Glutamatergic neuron (in vitro differentiated cells): ENCODE measurements at regions not wholly inside any gene's neighbourhood (a gene's known extent, or its start where the extent isn't known, plus 50 kb on each side); places are given as distances from the start of the nearest gene placed in this dataset.

Experiments used
- DNase-seq: peaks from one replicate; pipeline ENCODE4 v3.0.0; 2022
- H3K27ac Mint-ChIP-seq: one replicate; pipeline ENCODE4 v1.8.0; 2020; ENCODE audit warnings: mild to moderate bottlenecking, mixed read lengths, inconsistent platforms; ENCODE audit not compliant: unreplicated experiment
- H3K27me3 Mint-ChIP-seq: one replicate; pipeline ENCODE4 v1.8.0; 2020; ENCODE audit warnings: mild to moderate bottlenecking, moderate library complexity, mixed read lengths, inconsistent platforms; ENCODE audit not compliant: unreplicated experiment
- H3K36me3 Mint-ChIP-seq: one replicate; pipeline ENCODE4 v1.8.0; 2020; ENCODE audit warnings: mild to moderate bottlenecking, mixed read lengths, inconsistent platforms; ENCODE audit not compliant: unreplicated experiment
- H3K4me1 Mint-ChIP-seq: one replicate; pipeline ENCODE4 v1.8.0; 2020; ENCODE audit warnings: mild to moderate bottlenecking, low read depth, mixed read lengths, inconsistent platforms; ENCODE audit not compliant: unreplicated experiment
- H3K4me3 Mint-ChIP-seq: one replicate; pipeline ENCODE4 v1.8.0; 2020; ENCODE audit warnings: mild to moderate bottlenecking, mixed read lengths, inconsistent platforms; ENCODE audit not compliant: unreplicated experiment
- H3K9me3 Mint-ChIP-seq: one replicate; pipeline ENCODE4 v1.8.0; 2020; ENCODE audit warnings: mild to moderate bottlenecking, moderate library complexity, mixed read lengths, inconsistent platforms; ENCODE audit not compliant: unreplicated experiment
- CTCF ChIP-seq: fragments of 200-600 bp; sonication (generic); IDR thresholded peaks from one replicate; pipeline ENCODE4 v1.5.0; 2021; ENCODE audit not compliant: partially characterized antibody, unreplicated experiment

DNA sequence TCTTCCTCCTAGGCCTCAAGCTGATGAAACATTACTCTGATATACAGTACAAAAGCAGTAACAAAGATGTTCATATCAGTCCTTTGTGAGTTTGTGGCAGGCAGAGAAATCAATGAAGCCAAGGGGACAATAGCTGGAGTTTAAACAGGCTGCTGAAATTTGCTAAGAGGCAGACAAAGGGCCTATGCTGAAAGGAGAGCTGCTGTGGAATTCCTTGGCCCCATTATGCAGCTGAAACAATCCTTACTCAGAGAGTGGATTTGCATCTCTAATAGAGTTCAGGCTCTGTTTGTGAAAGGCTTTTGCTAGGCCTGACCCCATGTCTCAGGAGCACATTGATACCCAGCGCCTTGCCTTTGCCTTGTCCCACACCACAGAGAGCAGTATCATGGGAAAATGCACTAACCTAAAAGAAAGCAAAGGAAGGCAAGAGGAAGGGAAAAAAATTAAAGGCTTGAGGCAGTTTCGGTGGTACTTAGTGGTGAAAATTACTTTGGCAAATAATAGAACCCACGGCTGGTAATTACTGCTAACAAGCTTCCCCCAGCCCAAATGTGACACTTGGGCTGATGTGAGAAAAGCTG is 195.0 kb upstream of the EPHA3 start:
- peak; percentile 7 for DNase-seq
- no peaks in the 10 kb centered on the region for H3K27me3 Mint-ChIP-seq
- H3K4me3 Mint-ChIP-seq: no peak overlapping the region
- no peaks in the 10 kb centered on the region for H3K9me3 Mint-ChIP-seq
- H3K36me3 Mint-ChIP-seq: no peaks in the 10 kb centered on the region
- H3K4me1 Mint-ChIP-seq: peaks cover 7% of the 10 kb centered on the region
- H3K27ac Mint-ChIP-seq: peak overlapping the region; percentile 85
- no peak for TF ChIP-seq CTCF

- no peak for TF ChIP-seq CTCF
- Mint-ChIP-seq H3K27ac (no peak overlapping the region), H3K4me1 (peaks cover 5% of the 10 kb centered on the region), H3K9me3 (no peaks in the 10 kb centered on the region), H3K36me3 (no peaks in the 10 kb centered on the region), H3K27me3 (no peaks in the 10 kb centered on the region), H3K4me3 (no peak overlapping the region)
- DNase-seq: no peak
These were observed 188.6 kb upstream of the EPHA3 start for GRCh38 chr3:88918841-88919240.

- no peak for DNase-seq
- Mint-ChIP-seq H3K4me1 (peaks cover 5% of the 10 kb centered on the region), H3K27me3 (no peaks in the 10 kb centered on the region), H3K27ac (no peak overlapping the region), H3K4me3 (peak overlapping the region; percentile 15), H3K36me3 (no peaks in the 10 kb centered on the region), H3K9me3 (no peaks in the 10 kb centered on the region)
- no peak for TF ChIP-seq CTCF
These were observed 185.4 kb upstream of the EPHA3 start for GRCh38 chr3:88921986-88922385.

DNA sequence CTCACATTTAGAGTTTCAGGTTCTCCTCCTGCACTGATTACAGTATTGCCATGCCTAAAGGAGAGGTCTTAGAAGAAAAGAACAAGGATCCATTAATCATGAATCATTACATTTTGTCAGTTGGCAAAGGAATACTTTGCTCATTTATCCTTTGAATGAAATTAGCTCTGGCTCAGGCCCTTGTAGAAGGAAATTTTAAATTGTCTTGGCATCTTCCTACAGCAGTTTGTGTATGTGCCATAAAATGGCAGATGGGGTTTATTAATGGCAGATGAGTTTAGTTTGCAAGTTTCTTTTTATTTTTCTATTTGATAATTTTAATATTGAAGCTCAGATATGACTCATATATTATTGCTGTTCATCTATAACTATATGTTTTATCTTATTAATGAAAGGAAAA is 181.2 kb upstream of the EPHA3 start:
- no peak for DNase-seq
- Mint-ChIP-seq H3K4me1 (peaks cover 5% of the 10 kb centered on the region), H3K9me3 (no peaks in the 10 kb centered on the region), H3K4me3 (no peak overlapping the region), H3K27me3 (no peaks in the 10 kb centered on the region), H3K27ac (no peak overlapping the region), H3K36me3 (no peaks in the 10 kb centered on the region)
- TF ChIP-seq CTCF: no peak

- Mint-ChIP-seq H3K4me1 (no peaks in the 10 kb centered on the region), H3K9me3 (peaks cover 2% of the 10 kb centered on the region), H3K36me3 (no peaks in the 10 kb centered on the region), H3K4me3 (no peak overlapping the region), H3K27me3 (no peaks in the 10 kb centered on the region), H3K27ac (no peak overlapping the region)
- DNase-seq: no peak
- TF ChIP-seq CTCF: no peak
These were observed 176.8 kb upstream of the EPHA3 start for GRCh38 chr3:88930611-88931010.
